Body of pancreas (tissue), 4 donors: ENCODE measurements at regions not wholly inside any gene's neighbourhood (a gene's known extent, or its start where the extent isn't known, plus 50 kb on each side); places are given as distances from the start of the nearest gene placed in this dataset.

Experiments used
- CTCF ChIP-seq, 7 experiments: fragments of 450-650 bp in 4 of 7; fragments of 200-600 bp in 3 of 7; sonication (generic) in 3 of 7; IDR thresholded peaks; one replicate each; pipeline ENCODE4 v1.5.1; 2016 to 2019; ENCODE audit warnings: antibody characterized with exemption in 7 of 7
- POLR2A ChIP-seq, 3 donors: fragments of 450-650 bp; IDR thresholded peaks; one replicate each; pipeline ENCODE4 v1.6.1; 2016; ENCODE audit warnings: antibody characterized with exemption in 3 of 3, mild to moderate bottlenecking in 2 of 3

- TF ChIP-seq CTCF (IDR thresholded peaks at IDR 0.05) (no peak), POLR2A (IDR thresholded peaks at IDR 0.05) (no peak)
These were observed 145.9 kb upstream of the GHR start for GRCh38 chr5:42277293-42277692.
